ENCODE measurements at regions not wholly inside any gene's neighbourhood (a gene's known extent, or its start where the extent isn't known, plus 50 kb on each side); places are given as distances from the start of the nearest gene placed in this dataset.
"Not testable (repeated sequence)": the region's sequence is repeated elsewhere in the genome, so short reads cannot be mapped to it uniquely, and the experiment has no call there.

DNA sequence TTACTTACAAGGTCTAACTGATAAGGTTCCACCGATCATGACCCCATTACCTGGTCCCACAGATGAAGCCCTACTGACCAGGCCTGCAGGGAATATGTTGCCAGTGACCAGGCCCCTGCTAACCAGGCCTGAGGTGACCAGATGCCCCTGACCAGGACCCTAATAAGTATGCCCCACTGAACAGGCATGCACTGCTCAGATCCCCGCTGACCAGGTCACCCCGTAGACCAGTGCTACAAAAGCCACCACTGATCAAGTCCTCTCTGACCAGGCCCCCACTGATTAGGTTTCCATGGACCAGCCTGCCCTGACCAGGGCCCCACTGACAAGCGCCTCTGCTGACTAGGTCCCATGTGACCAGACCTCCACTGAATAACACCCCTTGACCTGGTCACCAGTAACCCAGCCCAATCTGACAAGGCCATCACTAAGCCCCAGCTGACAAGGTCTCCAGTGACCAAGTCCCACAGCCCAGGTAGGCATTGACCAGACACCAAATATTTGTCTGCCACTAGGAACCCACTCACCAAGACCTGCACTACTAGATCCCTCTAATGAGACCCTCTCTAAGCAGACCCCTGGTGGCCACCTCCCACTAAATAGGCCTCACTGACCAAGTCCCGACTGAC lies 228.5 kb downstream of the CWH43 start:
- TF ChIP-seq, protein P1, sequence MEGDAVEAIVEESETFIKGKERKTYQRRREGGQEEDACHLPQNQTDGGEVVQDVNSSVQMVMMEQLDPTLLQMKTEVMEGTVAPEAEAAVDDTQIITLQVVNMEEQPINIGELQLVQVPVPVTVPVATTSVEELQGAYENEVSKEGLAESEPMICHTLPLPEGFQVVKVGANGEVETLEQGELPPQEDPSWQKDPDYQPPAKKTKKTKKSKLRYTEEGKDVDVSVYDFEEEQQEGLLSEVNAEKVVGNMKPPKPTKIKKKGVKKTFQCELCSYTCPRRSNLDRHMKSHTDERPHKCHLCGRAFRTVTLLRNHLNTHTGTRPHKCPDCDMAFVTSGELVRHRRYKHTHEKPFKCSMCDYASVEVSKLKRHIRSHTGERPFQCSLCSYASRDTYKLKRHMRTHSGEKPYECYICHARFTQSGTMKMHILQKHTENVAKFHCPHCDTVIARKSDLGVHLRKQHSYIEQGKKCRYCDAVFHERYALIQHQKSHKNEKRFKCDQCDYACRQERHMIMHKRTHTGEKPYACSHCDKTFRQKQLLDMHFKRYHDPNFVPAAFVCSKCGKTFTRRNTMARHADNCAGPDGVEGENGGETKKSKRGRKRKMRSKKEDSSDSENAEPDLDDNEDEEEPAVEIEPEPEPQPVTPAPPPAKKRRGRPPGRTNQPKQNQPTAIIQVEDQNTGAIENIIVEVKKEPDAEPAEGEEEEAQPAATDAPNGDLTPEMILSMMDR (IDR thresholded peaks at IDR 0.05): not testable (repeated sequence)
- TF ChIP-seq POLR2A (IDR thresholded peaks at IDR 0.05): not testable (repeated sequence)
